ENCODE measurements at regions not wholly inside any gene's neighbourhood (a gene's known extent, or its start where the extent isn't known, plus 50 kb on each side); places are given as distances from the start of the nearest gene placed in this dataset.

GRCh38 chr6:25017932-25018567, 82.3 kb upstream of the RIPOR2 start:
- peak; percentile 55 for DNase-seq (ENCODE audit: low read depth)
- TF ChIP-seq, protein P1, sequence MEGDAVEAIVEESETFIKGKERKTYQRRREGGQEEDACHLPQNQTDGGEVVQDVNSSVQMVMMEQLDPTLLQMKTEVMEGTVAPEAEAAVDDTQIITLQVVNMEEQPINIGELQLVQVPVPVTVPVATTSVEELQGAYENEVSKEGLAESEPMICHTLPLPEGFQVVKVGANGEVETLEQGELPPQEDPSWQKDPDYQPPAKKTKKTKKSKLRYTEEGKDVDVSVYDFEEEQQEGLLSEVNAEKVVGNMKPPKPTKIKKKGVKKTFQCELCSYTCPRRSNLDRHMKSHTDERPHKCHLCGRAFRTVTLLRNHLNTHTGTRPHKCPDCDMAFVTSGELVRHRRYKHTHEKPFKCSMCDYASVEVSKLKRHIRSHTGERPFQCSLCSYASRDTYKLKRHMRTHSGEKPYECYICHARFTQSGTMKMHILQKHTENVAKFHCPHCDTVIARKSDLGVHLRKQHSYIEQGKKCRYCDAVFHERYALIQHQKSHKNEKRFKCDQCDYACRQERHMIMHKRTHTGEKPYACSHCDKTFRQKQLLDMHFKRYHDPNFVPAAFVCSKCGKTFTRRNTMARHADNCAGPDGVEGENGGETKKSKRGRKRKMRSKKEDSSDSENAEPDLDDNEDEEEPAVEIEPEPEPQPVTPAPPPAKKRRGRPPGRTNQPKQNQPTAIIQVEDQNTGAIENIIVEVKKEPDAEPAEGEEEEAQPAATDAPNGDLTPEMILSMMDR (conservative IDR thresholded peaks at IDR 0.05; ENCODE audit: low read length), result peak; percentile 64
- no peak overlapping the region for H3K4me3 ChIP-seq (ENCODE audit: low read length)

DNA sequence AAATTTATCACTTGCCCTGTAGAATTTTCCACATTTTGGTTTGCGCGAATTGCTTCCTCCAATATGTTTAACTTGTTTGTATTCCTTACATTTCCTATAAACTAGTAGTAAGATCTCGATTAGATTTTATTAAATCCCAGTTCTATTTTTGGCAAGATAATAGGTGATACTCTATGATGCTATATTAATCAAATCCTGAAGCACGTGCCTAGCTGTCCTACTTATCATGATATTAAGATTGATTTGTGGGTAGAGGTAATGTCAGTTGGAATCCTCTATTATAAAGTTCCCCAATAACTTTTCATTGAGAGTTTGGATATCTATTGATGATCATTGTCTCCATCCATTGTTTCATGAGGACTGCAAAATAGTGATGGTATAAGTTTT, 82.8 kb upstream of the RIPOR2 start:
- H3K4me3 ChIP-seq (ENCODE audit: low read length), result no peak overlapping the region
- DNase-seq (ENCODE audit: low read depth), result no peak
- TF ChIP-seq, protein P1 (conservative IDR thresholded peaks at IDR 0.05; ENCODE audit: low read length), result no peak

- H3K4me3 ChIP-seq (ENCODE audit: low read length), result no peak overlapping the region
- TF ChIP-seq, protein P1 (conservative IDR thresholded peaks at IDR 0.05; ENCODE audit: low read length), result no peak
- peak; percentile 50 for DNase-seq (ENCODE audit: low read depth)
Observed at GRCh38 chr6:25022140-25022553, 86.4 kb upstream of the RIPOR2 start.

DNA sequence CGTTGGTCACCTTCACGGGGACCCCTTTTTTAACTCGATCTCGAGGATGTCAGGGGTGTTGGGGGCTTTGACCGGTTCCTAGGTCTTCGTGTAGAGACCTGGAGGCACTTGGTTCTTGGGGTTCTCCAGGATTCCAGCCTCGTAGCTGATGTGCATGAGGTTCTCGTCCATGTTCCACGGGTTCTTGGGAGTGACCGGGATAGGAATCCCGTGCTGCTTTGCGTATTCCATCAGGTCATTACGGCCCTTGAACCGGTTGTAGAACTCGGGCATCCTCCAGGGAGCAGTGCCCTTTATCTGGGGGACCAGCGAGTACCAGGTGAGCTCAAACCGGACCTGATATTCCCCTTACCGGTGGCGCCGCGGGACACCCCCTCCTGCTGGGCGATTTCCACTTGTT, 88.0 kb upstream of the RIPOR2 start:
- DNase-seq (ENCODE audit: low read depth), result no peak
- no peak overlapping the region for H3K4me3 ChIP-seq (ENCODE audit: low read length)
- TF ChIP-seq, protein P1 (conservative IDR thresholded peaks at IDR 0.05; ENCODE audit: low read length), result no peak

DNA sequence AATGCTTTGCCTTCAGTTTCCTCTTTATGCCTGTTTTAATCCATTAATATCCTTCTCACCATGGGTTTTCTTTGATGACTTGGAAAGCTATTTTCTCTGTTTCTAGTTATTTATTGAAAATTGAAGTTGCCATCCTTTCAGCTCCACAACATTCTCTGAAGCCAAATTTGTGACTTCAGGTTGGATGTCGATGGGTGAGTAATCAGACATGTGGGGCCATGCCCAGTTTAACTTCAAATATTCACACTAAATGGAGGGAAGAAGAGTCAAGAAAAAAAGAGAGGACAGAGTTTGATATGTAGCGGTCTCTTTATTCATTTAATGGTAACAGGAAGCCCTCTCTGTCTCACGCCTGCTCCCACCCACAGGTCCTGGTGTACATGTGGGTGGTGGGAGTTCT, 89.1 kb upstream of the RIPOR2 start:
- TF ChIP-seq, protein P1 (conservative IDR thresholded peaks at IDR 0.05; ENCODE audit: low read length), result no peak
- DNase-seq (ENCODE audit: low read depth), result no peak
- H3K4me3 ChIP-seq (ENCODE audit: low read length), result no peak overlapping the region

DNA sequence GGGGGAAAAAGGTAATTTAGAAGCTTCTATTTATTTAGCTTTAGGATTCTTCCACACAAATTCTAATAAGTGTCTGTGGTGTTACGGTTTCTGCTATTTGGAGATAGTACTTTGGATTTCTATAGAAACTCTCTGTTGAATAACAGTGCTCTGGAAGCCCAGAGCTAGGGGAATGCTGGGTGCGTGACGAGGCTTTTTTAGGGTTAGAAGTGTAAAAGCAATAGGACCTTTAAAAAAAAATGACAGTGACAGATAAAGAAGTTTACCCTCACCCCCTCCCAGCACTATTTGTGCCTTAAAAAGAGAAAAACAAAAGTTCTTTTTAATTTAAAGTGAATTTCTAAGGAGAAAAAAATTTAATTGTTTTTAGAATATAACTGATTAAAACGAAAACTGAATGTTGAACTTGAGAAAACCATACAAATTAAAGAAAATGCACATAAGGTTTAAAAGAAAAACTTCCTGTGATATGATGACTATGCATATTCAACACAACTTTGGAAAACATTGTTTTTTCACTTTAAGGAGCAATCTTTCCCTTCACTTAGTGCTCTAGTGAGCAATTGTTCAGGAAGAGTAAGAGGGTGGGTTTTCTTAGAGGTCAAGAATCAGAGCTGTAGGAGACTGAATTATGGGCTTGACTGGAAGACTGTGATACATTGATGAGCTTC, 89.6 kb upstream of the RIPOR2 start:
- H3K4me3 ChIP-seq (ENCODE audit: low read length), result no peak overlapping the region
- no peak for DNase-seq (ENCODE audit: low read depth)
- TF ChIP-seq, protein P1 (conservative IDR thresholded peaks at IDR 0.05; ENCODE audit: low read length), result no peak

- no peak for DNase-seq (ENCODE audit: low read depth)
- TF ChIP-seq, protein P1 (conservative IDR thresholded peaks at IDR 0.05; ENCODE audit: low read length), result no peak
- H3K4me3 ChIP-seq (ENCODE audit: low read length), result no peak overlapping the region
Observed at GRCh38 chr6:25025919-25026301, 90.2 kb upstream of the RIPOR2 start.

Measured in AG10803 (cell line).